SU-DHL-6 (cell line): ENCODE measurements at regions not wholly inside any gene's neighbourhood (a gene's known extent, or its start where the extent isn't known, plus 50 kb on each side); places are given as distances from the start of the nearest gene placed in this dataset.

Source experiments
- EZH2phosphoT487 ChIP-seq: fragments of 200-600 bp; sonication (generic), shearing (Covaris generic); conservative IDR thresholded peaks from 2 replicates; pipeline ENCODE4 v1.6.1; 2018; ENCODE audit warnings: mild to moderate bottlenecking, antibody characterized with exemption, low read length, moderate library complexity, mixed read lengths
- TF ChIP-seq, protein P1 (sequence below): fragments of 200-600 bp; sonication (generic); IDR thresholded peaks from one replicate; pipeline ENCODE4 v1.5.1; 2017; ENCODE audit warnings: antibody characterized with exemption, mild to moderate bottlenecking, low read length, moderate library complexity; ENCODE audit not compliant: insufficient read depth, poor library complexity, severe bottlenecking

DNA sequence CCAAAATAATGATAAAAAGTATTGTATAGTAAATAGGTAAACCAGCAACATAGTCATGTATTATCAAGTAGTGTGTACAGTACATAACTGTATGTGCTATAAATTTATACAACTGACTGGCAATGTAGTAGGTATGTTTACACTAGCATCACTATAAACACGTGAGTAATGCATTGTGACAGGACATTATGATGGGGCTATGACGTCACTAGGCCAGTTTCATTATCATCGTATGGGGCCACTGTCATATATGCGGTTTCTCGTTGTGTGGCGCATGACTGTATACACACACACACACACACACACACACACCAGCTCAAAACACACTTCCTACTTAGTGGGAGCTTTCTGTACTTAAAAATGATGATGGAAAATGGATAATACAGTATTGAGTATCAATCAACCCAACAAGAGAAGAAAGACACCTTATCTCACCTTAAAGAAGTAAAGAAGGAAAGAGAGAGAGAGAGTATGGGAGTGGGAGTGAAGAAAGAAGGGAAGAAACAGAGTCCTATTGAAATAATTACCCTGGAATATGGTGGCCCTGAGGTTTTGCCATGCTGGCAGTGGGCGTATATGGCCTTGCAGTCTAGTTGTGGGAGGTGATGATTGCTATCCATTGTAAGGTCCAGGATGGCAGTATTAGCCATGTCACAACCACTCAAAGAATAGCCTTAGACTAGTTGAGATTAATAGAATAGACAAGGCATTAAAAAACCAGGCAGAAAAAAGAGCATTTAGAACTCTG is 186.4 kb upstream of the ZNF521 start:
- TF ChIP-seq, protein P1, sequence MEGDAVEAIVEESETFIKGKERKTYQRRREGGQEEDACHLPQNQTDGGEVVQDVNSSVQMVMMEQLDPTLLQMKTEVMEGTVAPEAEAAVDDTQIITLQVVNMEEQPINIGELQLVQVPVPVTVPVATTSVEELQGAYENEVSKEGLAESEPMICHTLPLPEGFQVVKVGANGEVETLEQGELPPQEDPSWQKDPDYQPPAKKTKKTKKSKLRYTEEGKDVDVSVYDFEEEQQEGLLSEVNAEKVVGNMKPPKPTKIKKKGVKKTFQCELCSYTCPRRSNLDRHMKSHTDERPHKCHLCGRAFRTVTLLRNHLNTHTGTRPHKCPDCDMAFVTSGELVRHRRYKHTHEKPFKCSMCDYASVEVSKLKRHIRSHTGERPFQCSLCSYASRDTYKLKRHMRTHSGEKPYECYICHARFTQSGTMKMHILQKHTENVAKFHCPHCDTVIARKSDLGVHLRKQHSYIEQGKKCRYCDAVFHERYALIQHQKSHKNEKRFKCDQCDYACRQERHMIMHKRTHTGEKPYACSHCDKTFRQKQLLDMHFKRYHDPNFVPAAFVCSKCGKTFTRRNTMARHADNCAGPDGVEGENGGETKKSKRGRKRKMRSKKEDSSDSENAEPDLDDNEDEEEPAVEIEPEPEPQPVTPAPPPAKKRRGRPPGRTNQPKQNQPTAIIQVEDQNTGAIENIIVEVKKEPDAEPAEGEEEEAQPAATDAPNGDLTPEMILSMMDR: no peak
- no peak for TF ChIP-seq EZH2phosphoT487
